GM19025 (cell line): ENCODE measurements at regions not wholly inside any gene's neighbourhood (a gene's known extent, or its start where the extent isn't known, plus 50 kb on each side); places are given as distances from the start of the nearest gene placed in this dataset.
"Not testable (repeated sequence)": the region's sequence is repeated elsewhere in the genome, so short reads cannot be mapped to it uniquely, and the experiment has no call there.

Experiments used
- ATAC-seq: cut with Tn5 transposase; IDR thresholded peaks from one replicate; pipeline ENCODE4 v1.9.1; 2021; ENCODE audit warnings: mild to moderate bottlenecking, low read depth, moderate library complexity; ENCODE audit not compliant: unreplicated experiment

DNA sequence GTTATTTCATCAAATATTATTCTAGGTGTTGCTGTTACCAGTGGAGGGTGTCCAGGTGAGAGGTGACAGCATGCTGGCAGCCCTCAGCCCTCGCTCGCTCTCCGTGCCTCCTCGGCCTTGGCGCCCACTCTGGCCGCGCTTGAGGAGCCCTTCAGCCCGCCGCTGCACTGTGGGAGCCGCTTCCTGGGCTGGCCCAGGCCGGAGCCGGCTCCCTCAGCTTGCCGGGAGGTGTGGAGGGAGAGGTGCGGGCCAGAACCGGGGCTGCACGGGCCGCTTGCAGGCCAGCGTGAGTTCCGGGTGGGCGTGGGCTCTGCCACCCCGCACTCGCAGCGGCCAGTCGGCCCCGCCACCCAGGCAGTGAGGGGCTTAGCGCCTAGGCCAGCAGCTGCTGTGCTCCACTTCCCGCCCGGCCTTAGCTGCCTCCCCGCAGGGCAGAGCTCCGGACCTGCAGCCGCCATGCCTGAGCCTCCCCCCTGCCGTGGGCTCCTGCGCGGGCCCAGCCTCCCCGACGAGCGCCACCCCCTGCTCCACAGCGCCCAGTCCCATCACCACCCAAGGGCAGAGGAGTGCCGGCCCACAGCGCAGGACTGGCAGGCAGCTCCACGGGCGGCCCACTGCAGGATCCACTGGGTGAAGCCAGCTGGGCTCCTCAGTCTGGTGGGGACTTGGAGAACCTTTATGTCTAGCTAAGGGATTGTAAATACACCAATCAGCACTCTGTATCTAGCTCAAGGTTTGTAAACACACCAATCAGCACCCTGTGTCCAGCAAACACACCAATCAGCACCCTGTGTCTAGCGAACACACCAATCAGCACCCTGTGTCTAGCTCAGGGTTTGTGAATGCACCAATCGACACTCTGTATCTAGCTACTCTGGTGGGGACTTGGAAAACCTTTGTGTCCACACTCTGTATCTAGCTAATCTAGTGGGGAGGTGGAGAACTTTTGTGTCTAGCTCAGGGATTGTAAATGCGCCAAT is 413.3 kb downstream of the HACE1 start:
- not testable (repeated sequence) for ATAC-seq

DNA sequence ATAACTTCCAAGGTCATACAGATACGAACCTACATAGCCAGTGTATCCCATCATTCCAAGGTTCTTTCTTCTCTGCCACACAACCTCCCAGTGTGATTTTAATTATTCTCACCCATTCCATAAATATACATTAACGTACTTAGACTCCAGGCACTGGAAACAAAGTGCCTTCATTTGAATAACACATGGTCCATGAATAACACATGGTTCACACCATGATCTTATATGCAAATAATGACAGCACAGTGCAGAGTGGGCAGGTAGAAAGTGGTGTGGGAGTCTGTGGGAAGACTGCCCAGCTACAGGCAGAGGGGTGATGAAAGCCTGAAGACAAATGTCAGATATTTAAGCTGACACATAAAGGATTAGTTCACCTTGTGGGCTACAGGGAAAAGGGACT is 425.2 kb downstream of the HACE1 start:
- no peak for ATAC-seq

DNA sequence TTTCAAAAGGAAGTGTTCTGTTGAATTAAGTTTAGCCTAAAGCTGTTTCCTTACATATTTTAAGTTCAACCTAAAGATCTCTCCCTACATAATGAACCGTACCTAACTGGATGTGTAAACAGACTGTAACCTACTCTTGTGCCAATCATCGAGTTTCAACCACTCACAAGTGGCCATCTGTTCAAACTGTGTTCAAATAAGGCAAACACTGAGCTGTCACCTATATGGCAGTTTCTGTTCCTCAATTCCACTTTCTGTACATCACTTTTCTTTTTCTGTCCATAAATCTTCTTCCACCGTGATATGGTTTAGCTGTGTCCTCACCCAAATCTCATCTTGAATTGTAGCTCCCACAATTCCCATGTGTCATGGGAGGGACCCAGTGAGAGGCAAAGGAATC is 428.6 kb downstream of the HACE1 start:
- ATAC-seq: no peak

DNA sequence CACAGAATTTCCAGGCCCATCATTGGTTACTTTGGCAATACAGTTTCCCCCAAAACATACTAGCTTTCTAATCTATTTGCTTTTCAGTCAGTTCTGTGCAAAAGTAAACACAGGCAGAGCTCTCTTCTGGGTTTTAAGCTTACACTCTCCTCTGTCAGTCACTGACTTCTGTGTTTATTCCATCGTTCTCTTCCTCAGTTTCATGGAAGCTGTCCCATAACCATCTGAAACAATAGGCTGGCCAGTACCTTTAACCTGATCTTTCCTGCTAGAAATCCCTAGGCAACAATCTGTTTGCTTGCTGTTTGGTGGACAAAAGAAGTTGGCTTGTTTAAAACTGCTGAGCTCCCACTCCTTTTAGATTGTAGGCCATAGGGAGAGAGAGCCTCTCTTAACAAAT is 431.5 kb downstream of the HACE1 start:
- no peak for ATAC-seq

DNA sequence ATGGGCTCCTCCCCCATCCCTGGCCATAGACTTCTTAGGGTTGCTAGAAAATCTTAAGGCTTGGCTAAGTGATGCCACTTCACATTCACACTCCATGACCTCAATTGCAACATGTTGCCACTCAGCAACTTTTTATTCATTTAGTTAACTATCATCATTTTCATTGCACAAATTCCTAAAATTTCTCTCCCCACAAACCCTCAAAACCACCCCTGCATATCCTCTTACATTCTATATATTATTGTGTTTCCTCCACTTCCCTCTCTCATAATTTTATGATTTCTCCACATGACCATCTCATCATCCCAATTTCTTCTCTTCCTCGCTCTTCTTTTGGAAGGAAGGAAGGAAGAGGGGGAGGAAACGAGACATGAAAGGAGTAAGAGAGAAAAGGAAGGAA is 436.0 kb downstream of the HACE1 start:
- no peak for ATAC-seq

DNA sequence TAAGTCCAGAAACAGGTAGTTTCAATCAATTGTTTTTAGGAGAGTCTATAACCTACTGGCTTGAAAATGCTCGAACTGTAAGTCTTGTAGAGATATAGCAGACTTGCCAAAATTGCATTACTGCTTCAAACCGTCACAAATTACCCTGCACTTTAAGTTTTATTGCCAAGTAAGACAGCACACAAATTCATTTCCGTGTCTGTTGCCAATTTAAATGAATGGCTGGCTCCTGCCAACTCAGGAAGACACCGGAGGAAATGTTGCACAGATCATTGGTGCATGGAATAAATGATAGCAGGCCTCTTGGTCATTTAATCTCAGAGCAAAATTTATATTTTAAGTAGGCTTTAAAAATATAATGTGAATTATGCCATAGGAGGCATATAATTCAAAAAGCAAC is 438.1 kb downstream of the HACE1 start:
- no peak for ATAC-seq

DNA sequence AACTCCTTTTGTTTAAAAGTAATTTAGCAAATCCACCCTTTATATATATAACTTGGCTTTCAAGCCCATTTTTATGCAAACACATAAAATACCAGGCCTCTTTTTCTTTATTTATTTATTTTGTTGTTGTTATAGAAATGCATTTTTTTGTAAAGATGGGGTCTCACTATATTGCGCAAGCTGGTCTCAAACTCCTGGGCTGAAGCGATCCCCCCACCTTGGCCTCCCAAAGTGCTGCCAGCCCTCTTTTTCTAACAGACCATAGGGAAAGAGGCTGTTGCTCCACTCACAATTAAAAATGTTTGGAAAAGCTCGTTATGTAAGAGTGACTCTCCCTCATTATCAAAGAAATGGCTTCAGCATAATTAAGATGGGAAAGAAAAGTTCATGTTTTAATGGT is 440.9 kb downstream of the HACE1 start:
- ATAC-seq: no peak

DNA sequence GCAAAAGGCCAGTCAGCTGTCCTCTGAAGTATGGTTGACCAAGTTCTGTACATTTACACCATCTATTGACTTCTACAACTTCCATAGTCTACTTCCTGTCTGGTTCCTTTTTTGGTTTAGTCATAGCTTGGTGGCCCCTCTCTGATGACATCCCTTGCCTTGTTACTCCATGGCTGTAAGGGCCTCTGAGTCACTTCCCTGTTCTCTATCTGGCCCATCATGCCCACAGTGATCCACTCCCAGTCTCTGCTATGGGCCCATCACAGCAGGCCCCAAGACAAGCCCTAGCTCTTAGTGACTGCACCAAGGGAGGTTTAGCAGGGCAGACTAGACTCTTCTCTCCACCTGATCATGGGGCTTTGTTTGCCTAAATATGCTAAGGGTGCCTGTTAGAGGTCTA is 441.6 kb downstream of the HACE1 start:
- ATAC-seq: no peak

DNA sequence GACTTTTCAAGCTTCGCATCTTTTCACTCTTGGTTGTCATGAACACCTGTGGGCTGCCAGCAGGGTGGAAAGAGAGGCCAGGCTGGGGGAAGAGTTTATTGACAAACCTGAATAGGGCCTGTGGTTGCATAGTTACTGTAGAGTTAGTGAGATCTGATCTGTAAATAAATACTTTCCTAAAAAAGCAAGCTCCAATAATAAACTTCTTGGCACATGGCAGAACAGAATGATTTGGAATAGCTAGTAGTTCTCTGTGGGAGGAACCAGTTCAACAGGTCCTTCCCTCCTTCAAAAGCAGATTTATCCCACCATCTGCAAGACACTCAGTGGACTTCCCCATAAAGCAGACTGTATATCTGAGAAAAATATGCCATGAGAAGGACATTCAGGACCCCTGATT is 445.0 kb downstream of the HACE1 start:
- ATAC-seq: no peak

DNA sequence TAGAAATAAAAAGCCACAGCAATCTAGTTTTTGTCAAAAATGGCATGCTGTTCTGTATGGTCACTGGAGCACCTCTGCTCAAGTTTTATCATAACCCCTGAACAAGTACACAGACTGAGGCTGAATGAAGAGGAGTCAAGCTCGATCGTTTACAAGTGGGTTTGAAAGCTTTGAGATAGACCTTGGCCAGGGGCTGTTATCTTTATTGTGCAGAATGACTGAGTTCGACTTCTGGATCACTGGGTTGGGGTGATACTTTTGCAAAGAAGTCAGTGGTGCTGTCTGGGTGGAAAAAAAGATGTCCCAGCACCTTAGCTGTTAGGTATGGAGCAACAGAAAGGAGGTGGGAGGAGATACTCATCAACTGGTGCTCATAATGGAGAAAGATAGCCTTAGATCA is 446.0 kb downstream of the HACE1 start:
- ATAC-seq: no peak

DNA sequence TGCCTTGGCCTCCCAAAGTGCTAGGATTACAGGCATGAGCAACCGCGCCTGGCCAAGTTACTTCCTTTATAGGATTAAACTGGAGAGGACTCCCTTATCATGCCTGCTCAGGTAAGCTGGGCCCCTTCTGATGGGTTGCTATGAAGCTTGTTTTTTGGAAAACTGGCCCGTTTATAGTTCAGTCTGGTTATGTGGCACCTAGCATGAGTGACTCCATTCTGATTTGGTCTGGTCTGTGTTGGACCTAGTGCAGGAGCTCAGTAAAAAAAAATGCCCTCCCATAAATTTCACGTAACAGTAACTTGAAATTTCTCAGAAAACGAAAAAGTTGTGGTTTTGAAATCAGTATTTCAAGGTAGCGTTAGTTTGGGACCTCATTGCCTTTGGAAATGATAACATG is 448.4 kb downstream of the HACE1 start:
- no peak for ATAC-seq

DNA sequence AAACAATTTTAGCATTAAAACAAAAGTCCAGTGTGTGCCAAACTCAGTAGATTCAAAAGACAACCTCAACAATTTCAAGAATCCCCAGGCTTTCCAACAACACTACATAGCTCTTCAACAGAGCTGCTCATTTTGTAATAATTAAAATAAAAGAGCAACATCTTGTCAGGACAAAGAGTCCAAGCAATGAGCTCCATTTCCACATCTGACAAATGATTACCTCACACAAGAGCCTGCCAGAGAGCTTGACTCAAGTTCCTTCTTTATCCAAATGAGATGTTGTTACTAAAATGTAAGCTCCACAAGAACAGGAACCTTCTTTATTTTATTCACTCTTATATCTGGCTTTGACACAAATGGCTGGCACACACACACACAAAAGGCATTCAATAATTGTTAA is 449.8 kb downstream of the HACE1 start:
- no peak for ATAC-seq

DNA sequence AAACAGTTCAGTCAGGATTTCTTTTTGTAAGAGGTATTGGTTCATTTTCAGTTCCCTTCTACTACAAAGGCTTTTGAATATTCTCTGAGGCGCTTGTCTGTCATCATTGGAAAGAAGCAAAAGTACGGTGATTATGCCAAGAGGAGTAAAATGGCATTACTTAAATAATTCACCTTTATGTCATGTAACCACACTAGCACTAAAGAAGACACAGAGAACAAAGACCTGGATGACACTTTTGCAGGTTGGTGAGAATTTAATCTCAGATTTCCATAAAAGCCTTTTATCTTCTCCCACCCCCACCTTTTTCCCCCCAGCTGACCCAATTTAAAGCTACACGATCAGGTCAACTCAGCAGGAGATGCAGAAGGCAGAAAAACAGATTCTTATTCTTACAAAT is 451.8 kb downstream of the HACE1 start:
- no peak for ATAC-seq

DNA sequence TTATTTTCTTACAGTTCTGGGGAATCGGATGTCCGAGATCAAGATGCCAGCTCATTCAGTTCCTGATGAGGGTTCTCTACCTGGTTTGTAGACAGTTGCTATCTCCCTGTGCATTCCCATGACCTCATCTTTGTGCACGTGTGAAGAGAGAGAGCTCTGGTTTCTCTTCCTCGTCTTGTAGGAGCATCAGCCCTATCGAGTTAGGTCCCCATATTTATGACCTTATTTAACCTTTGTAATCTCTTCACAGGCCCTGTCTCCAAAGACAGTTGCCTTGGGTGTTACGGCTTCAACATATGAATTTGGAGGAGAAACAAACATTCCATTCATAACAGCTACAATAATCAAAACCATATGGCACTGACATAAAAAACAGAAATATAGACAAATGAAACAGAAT is 455.3 kb downstream of the HACE1 start:
- ATAC-seq: no peak

DNA sequence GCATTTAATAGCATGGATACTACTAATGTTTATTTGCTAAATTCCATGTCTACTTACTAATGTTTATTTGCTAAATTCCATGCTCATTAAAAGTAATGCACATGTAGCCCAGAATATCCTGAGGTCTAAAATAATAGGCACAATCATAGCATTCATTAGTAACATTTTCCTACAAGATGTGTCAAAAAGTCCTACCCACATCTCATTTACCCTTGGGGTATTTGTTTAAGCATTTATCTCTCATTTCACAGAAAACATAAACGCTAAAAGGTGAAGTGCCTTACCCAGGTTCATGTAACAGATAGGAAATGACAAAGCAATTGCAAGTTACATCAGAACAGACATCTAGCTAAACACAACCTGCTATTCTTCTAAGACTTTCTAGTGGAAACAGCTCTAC is 457.1 kb downstream of the HACE1 start:
- ATAC-seq: no peak

DNA sequence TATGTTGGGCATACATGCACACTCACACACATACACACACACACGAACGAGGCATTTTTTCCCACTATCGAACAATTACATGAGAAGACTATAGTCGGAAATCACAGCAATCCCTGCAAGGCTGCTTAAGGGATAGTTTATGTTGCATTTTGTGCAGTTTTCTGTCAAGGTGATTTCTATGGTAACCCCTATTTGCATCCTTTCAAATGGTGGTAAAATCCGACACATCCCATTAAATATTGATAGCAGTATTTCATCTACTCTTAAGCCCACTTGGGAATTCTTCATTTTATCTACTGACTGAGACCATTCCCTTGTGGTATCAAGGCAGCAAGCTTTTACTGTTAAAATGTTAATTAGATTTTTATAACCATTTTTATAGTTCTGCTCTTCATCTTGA is 457.8 kb downstream of the HACE1 start:
- ATAC-seq: no peak

DNA sequence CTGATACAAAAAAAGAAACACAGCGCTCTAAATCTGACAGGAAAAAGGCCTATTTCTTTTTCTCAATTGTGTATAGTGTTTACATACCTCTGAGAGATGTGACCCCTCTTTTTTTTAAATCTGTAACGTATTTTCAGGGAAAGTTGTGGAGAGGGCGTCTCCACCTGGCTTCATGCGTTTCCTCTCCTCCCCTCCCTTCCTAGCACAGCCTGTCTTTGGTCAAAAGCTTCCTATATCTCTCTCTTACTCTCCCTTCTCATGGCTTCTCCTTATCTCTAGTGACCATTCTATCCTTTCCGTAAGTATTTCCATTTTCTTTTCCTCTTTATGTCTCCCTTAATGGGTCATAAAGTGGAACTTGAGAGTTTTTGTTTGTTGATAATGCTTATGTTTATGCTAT is 458.9 kb downstream of the HACE1 start:
- no peak for ATAC-seq

DNA sequence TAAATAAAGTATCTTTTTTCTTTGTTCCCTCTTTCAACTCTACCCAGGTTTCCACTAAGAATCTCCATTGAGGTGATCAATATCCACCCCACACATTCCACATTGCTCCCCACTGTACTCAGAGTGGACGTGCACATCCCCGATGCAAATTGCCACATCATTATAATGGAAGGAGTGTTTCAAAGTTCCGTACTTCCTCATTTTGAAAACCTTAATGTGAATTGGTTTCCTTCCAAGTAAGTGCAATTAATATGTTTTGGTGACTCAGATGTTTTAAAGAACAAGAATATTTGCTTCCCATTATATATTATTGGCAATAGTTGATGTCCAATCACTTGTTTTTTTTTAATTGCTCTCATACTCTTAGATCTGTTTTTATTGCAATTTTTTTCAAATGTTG is 463.6 kb downstream of the HACE1 start:
- ATAC-seq: no peak

DNA sequence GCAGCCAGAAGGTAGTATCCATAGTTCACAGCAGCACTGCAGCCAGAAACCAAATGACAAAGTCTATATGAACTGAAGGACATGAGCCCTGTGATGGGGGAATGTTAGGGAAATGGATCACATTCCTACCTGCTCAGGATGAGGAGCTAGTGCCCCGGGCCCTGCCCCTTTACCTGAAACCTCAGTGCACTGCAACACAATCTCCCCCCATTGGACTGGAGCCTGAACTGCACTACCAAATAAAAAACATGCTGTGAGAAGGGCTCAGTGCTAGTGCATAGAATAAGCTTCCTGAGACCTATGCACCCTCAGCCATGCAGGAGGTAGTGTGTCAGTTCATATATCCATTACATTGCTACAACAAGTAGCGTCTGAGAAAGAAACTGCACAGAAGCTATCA is 477.8 kb downstream of the HACE1 start:
- no peak for ATAC-seq

DNA sequence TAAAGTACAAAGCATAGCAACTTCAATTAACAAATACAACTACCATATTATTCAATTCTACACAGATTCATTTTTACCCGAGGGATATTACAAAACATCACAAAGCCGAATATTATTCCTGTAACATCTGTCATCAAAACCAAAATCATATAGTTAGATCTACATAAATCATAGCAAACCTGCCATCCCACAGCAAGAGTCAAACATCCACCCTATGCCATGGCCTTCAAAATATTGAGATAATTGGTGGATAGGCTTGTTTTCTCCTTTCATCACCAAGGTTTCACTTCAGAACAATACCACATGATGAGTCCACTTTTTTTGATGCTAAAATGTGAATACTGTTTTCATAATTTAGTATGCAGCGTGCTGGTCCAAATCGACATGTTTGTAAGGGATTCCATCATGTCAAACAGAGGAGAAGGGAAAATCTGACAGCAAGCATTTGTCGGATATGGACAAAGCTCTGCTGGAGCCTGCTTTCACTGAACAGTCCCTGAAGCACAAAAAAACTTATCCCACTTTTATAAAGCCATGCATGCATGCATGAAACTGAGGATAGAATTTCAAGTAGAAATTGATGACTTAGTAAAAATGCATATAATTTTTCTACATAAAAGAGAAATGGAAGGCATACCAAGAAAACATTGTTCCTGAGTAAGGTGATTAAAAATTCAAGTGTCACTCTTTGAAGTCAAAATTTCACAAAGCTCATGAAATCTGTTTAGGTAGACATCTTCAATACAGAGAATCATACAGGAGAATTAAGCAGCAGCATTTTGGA is 494.1 kb downstream of the HACE1 start:
- ATAC-seq: no peak

DNA sequence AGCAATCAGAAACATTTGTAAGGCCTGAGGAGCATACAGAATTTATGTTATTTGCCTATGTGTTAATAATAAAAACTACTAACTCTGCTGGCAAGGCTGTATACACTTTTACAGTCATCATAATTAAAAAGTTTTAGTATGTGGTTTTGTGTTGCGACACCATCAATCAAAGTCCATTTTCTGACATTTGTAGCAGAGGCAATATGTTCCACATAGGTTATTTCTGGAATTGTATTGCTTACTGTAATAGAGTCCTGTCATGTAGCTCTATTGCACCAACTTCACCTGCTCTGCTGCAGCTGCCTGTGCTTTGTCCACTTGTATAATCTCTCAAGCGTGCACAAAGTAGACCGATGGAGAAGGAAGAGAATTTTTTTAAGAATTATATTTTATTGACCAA is 501.8 kb downstream of the HACE1 start:
- no peak for ATAC-seq

DNA sequence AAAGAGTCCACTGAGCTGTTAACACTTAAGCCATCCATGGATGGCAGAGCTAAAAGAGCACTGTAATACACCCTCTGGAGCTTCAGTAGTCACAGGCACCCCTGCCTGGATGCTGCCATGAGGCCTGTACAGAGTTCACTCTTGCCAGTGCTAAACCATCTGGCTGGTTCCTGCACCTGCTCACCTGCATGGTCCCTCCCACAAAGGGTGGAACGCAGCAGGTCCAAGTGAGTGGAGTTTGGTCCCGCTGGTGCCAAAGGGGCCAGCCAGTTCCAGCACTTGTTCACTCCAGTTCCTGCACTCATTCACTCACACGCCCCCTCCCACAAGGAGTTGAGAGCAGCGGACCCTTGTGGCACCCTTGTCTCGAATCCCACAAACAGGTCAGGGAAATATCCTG is 503.5 kb downstream of the HACE1 start:
- no peak for ATAC-seq
